ENCODE measurements at regions not wholly inside any gene's neighbourhood (a gene's known extent, or its start where the extent isn't known, plus 50 kb on each side); places are given as distances from the start of the nearest gene placed in this dataset.

DNA sequence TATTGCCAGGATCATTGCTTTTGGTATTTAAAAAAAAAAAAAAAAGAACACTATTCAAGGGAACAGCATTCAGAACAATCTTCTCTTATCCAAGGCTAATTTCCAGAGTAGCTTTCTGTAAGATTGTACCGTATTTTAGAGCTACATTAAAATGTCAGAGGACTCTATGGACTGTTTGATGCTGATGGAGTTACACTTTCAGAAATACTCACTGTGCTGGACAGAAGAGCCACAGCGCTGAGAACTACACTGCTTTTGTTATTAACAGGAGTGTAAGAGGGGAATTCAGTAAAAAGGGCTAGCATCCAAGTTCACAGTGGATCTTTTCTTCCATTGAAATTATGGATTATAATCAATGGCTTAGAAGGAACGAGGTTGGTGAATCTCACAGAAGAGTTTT is 247.7 kb downstream of the AHR start:
- Histone ChIP-seq H3K4me1 (replicated peaks in 1 of 2) (peaks cover 4 to 5% of the 10 kb centered on the region in 2 donors), H3K4me3 (no peak overlapping the region), H3K27ac (no peak overlapping the region)
- in situ Hi-C loops (cut with MboI; ENCODE audit: low pct_unique_long_range_greater_than_20kb in 2 of 9, low sequenced_read_pairs in 9 of 9, unreplicated experiment in 9 of 9) = no loop called here
- 28 to 95% (median 66%) methylated on average over 1 to 3 of the region's 3 CpGs for WGBS, 10 experiments
- ATAC-seq (replicated peaks in 6 of 8) = peak in 5 of 8 experiments; percentile 17 to 54 (median 45)

DNA sequence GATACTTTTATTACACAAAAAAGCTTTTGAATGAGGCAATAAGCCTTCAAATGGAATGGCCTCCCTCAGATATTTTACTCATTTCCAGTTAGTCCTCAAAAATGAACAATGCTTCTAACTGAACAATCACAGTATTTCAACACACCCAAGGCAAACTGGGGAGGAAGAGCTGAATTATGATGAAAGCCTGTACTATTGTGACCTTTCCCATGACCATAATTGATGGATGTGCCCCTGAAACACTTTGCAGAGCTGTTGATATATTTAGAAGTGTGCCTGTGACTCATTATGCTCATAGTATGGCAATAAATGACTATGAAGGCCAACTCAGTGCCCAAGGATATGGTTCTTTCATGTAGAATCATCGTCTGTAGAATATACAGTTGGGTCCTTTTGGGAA is 248.1 kb downstream of the AHR start:
- Histone ChIP-seq H3K27ac (no peak overlapping the region), H3K4me1 (replicated peaks in 1 of 2) (peaks cover 4 to 5% of the 10 kb centered on the region in 2 donors), H3K4me3 (no peak overlapping the region)
- in situ Hi-C loops (cut with MboI; ENCODE audit: low pct_unique_long_range_greater_than_20kb in 2 of 9, low sequenced_read_pairs in 9 of 9, unreplicated experiment in 9 of 9) = no loop called here
- peak in 7 of 8 experiments; percentile 30 to 98 (median 96) for ATAC-seq (replicated peaks in 6 of 8)
- 0 to 86% (median 50%) methylated on average over 1 of the region's 1 CpG; no CpG with 5 or more reads in 3 of the 10 experiments for WGBS, 10 experiments

DNA sequence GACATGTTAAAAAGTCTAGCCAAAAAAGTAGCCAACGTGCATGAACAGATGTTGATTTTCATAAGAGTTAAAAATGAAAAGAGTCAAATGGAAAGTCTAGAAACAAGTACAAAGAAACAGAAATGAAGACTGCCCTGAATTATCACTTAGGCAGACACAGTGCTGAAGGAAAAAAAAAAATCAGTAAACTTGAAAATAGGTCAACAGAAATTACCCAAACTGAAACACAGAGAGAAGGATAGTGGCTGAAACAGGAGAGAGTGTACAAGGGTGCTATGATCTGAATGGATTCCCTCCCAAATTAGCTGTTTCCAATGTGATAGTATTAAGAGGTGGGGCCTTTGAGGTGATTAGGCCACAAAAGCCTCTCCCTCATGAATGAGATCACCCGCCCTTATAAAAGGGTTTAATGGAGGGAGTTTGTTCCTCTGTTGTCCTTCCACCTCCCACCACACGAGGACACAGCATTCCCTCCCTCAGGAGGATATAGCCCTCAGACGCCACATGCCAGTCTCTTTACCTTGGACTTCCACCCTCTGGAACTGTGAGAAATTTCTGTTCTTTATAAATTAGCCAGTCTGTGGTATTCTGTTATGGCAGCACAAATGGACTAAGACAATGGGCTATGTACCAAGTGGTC is 249.7 kb downstream of the AHR start:
- H3K4me1 ChIP-seq (replicated peaks in 1 of 2) = peaks cover 4 to 5% of the 10 kb centered on the region in 2 donors
- WGBS, 10 experiments = 60 to 100% (median 80%) methylated on average over 1 to 4 of the region's 4 CpGs
- no peak overlapping the region for H3K4me3 ChIP-seq
- in situ Hi-C loops (cut with MboI; ENCODE audit: low pct_unique_long_range_greater_than_20kb in 2 of 9, low sequenced_read_pairs in 9 of 9, unreplicated experiment in 9 of 9) = no loop called here
- H3K27ac ChIP-seq = no peak overlapping the region
- ATAC-seq (replicated peaks in 6 of 8) = no peak

- Histone ChIP-seq H3K4me1 (replicated peaks in 1 of 2) (peaks cover 4 to 5% of the 10 kb centered on the region in 2 donors), H3K27ac (no peak overlapping the region), H3K4me3 (no peak overlapping the region)
- no peak for ATAC-seq (replicated peaks in 6 of 8)
- 46 to 100% (median 77%) methylated on average over 1 to 2 of the region's 2 CpGs; no CpG with 5 or more reads in 1 of the 10 experiments for WGBS, 10 experiments
- in situ Hi-C loops (cut with MboI; ENCODE audit: low pct_unique_long_range_greater_than_20kb in 2 of 9, low sequenced_read_pairs in 9 of 9, unreplicated experiment in 9 of 9) = no loop called here
Observed at GRCh38 chr7:17549406-17549805, 251.0 kb downstream of the AHR start.

GRCh38 chr7:17552373-17552772 is 253.9 kb downstream of the AHR start:
- 94 to 100% (median 100%) methylated on average over 1 to 5 of the region's 6 CpGs; no CpG with 5 or more reads in 1 of the 10 experiments for WGBS, 10 experiments
- Histone ChIP-seq H3K4me1 (replicated peaks in 1 of 2) (no peaks in the 10 kb centered on the region), H3K4me3 (no peak overlapping the region), H3K27ac (no peak overlapping the region)
- no peak for ATAC-seq (replicated peaks in 6 of 8)
- in situ Hi-C loops (cut with MboI; ENCODE audit: low pct_unique_long_range_greater_than_20kb in 2 of 9, low sequenced_read_pairs in 9 of 9, unreplicated experiment in 9 of 9) = no loop called here

DNA sequence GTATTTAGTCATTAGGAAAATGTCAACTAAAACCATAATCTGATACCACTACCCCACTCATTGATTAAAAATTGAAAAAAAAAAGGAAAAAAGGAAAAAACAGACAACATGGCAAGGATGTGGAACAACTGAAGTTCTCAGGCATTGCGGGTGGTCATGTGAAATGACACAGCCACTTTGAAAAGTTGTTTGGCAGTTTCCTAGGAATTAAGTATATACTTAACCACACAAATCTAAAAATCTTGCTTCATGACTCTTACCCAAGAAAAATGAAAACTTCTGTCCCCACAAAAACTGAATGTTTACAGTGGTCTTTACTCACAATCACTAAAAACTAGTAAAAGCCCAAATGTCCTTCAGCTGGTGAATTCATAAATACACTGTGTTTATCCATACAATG is 254.5 kb downstream of the AHR start:
- no peak for ATAC-seq (replicated peaks in 6 of 8)
- Histone ChIP-seq H3K27ac (no peak overlapping the region), H3K4me3 (no peak overlapping the region), H3K4me1 (replicated peaks in 1 of 2) (no peaks in the 10 kb centered on the region)
- in situ Hi-C loops (cut with MboI; ENCODE audit: low pct_unique_long_range_greater_than_20kb in 2 of 9, low sequenced_read_pairs in 9 of 9, unreplicated experiment in 9 of 9) = no loop called here
- WGBS, 10 experiments = 88 to 100% (median 92%) methylated on average over 1 of the region's 1 CpG; no CpG with 5 or more reads in 2 of the 10 experiments

- H3K27ac ChIP-seq = no peak overlapping the region
- no peaks in the 10 kb centered on the region for H3K4me1 ChIP-seq (replicated peaks in 1 of 2)
- no peak for ATAC-seq (replicated peaks in 6 of 8)
- 73 to 100% (median 87%) methylated on average over 1 to 7 of the region's 7 CpGs for WGBS, 10 experiments
- in situ Hi-C loops (cut with MboI; ENCODE audit: low pct_unique_long_range_greater_than_20kb in 2 of 9, low sequenced_read_pairs in 9 of 9, unreplicated experiment in 9 of 9) = no loop called here
- no peak overlapping the region for H3K4me3 ChIP-seq
Observed at GRCh38 chr7:17554341-17555015, 256.0 kb downstream of the AHR start.

- WGBS, 10 experiments = 60 to 88% (median 78%) methylated on average over 1 of the region's 1 CpG; no CpG with 5 or more reads in 4 of the 10 experiments
- Histone ChIP-seq H3K27ac (no peak overlapping the region), H3K4me3 (no peak overlapping the region), H3K4me1 (replicated peaks in 1 of 2) (no peaks in the 10 kb centered on the region)
- in situ Hi-C loops (cut with MboI; ENCODE audit: low pct_unique_long_range_greater_than_20kb in 2 of 9, low sequenced_read_pairs in 9 of 9, unreplicated experiment in 9 of 9) = no loop called here
- ATAC-seq (replicated peaks in 6 of 8) = no peak
Observed at GRCh38 chr7:17556247-17556956, 257.9 kb downstream of the AHR start.

DNA sequence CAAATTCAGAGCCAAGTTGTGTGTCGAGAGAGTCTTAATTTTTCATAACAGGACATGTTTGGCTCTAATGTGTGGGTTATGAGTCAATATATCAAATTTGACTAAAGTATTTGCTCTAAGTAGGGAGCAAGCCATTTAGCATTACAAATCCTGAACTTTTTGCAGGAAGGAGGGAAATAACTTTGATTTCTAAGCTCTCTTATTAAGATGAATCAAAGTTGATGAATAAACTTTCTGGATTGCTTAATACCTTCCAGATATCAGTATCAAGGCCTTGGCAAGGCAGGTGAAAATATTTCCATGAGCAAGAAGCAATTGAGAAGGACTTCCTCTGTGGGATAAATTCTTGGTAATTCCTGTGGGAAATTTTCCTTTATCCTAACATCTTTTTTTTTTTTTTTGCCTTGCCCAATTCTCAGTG is 258.8 kb downstream of the AHR start:
- Histone ChIP-seq H3K4me3 (no peak overlapping the region), H3K27ac (no peak overlapping the region), H3K4me1 (replicated peaks in 1 of 2) (no peaks in the 10 kb centered on the region)
- WGBS, 10 experiments = 0 to 88% (median 49%) methylated on average over 1 of the region's 1 CpG; no CpG with 5 or more reads in 2 of the 10 experiments
- peak in 2 of 8 experiments; percentile 60 to 63 for ATAC-seq (replicated peaks in 6 of 8)
- in situ Hi-C loops (cut with MboI; ENCODE audit: low pct_unique_long_range_greater_than_20kb in 2 of 9, low sequenced_read_pairs in 9 of 9, unreplicated experiment in 9 of 9) = no loop called here

GRCh38 chr7:17558135-17558534 is 259.7 kb downstream of the AHR start:
- Histone ChIP-seq H3K4me3 (no peak overlapping the region), H3K4me1 (replicated peaks in 1 of 2) (no peaks in the 10 kb centered on the region), H3K27ac (no peak overlapping the region)
- 24 to 94% (median 55%) methylated on average over 1 to 4 of the region's 4 CpGs; no CpG with 5 or more reads in 1 of the 10 experiments for whole genome bisulfite sequencing, 10 experiments
- no peak for ATAC-seq (replicated peaks in 6 of 8)
- in situ Hi-C loops (cut with MboI; ENCODE audit: low pct_unique_long_range_greater_than_20kb in 2 of 9, low sequenced_read_pairs in 9 of 9, unreplicated experiment in 9 of 9) = no loop called here

- peak in 2 of 8 experiments; percentile 4 to 68 for ATAC-seq (replicated peaks in 6 of 8)
- H3K27ac ChIP-seq = no peak overlapping the region
- in situ Hi-C loops (cut with MboI; ENCODE audit: low pct_unique_long_range_greater_than_20kb in 2 of 9, low sequenced_read_pairs in 9 of 9, unreplicated experiment in 9 of 9) = no loop called here
- no peak overlapping the region for H3K4me3 ChIP-seq
- WGBS, 10 experiments = 40 to 100% (median 80%) methylated on average over 2 to 4 of the region's 4 CpGs
- no peaks in the 10 kb centered on the region for H3K4me1 ChIP-seq (replicated peaks in 1 of 2)
Observed at GRCh38 chr7:17558558-17559332, 260.3 kb downstream of the AHR start.

GRCh38 chr7:17559388-17559787 is 260.9 kb downstream of the AHR start:
- peak in 5 of 8 experiments; percentile 62 to 84 (median 67) for ATAC-seq (replicated peaks in 6 of 8)
- 18 to 80% (median 48%) methylated on average over 1 of the region's 1 CpG; no CpG with 5 or more reads in 6 of the 10 experiments for WGBS, 10 experiments
- in situ Hi-C loops (cut with MboI; ENCODE audit: low pct_unique_long_range_greater_than_20kb in 2 of 9, low sequenced_read_pairs in 9 of 9, unreplicated experiment in 9 of 9) = no loop called here
- no peaks in the 10 kb centered on the region for H3K4me1 ChIP-seq (replicated peaks in 1 of 2)
- H3K4me3 ChIP-seq = no peak overlapping the region
- H3K27ac ChIP-seq = no peak overlapping the region

GRCh38 chr7:17560516-17560915 is 262.1 kb downstream of the AHR start:
- no peak for ATAC-seq (replicated peaks in 6 of 8)
- WGBS, 10 experiments = 60 to 95% (median 86%) methylated on average over 2 to 4 of the region's 4 CpGs; no CpG with 5 or more reads in 2 of the 10 experiments
- Histone ChIP-seq H3K4me1 (replicated peaks in 1 of 2) (no peaks in the 10 kb centered on the region), H3K27ac (no peak overlapping the region), H3K4me3 (no peak overlapping the region)
- in situ Hi-C loops (cut with MboI; ENCODE audit: low pct_unique_long_range_greater_than_20kb in 2 of 9, low sequenced_read_pairs in 9 of 9, unreplicated experiment in 9 of 9) = no loop called here
